ENCODE measurements at regions not wholly inside any gene's neighbourhood (a gene's known extent, or its start where the extent isn't known, plus 50 kb on each side); places are given as distances from the start of the nearest gene placed in this dataset.

DNA sequence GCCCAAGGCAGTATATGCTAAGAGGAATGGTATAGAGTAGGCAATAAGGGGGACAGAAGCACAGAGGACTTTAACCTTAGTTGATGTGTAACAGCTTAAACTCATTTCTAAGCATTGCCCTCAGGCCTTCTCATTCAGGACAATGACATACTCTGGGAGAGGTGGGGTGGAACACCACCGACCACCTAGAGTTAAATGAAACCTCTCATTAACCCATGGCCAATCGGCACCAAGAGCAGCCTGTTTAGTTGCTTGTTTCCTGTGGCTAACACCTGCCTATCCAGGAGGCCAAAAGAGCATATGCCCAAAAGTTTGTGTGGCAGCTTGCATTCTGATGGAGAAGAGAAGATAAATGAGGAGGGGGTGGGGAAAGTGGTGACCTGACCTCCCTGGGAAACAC is 50.0 kb downstream of the PABIR2 start:
- H3K9me3 Mint-ChIP-seq = no peaks in the 10 kb centered on the region
- no peaks in the 10 kb centered on the region for H3K27me3 Mint-ChIP-seq
- no peak overlapping the region for H3K4me3 Mint-ChIP-seq

DNA sequence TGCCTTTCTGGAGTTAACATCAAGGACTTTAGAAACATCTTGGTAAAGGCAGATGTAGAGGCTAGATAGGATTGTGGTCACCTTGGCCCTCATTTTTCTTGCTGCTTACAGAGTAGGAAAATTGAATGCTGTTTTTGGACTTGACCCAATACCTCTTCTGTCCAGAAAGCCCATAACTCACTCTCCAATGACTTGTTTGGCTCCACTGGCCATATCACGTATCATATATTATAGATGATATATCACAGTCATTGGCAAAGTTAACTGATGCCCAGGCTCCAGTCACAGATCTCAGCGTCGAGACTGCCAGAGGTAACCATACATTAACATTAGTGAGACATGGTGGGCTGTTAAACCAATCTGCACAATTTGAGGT is 50.6 kb downstream of the PABIR2 start:
- DNase-seq (no peak), ATAC-seq (replicated peaks) (no peak)
- no peaks in the 10 kb centered on the region for H3K36me3 Mint-ChIP-seq
- no peaks in the 10 kb centered on the region for H3K27me3 Mint-ChIP-seq
- peaks cover 3 to 6% of the 10 kb centered on the region in 2 donors for H3K4me1 Mint-ChIP-seq
- no peak overlapping the region for H3K4me3 Mint-ChIP-seq
- H3K27ac Mint-ChIP-seq = no peak overlapping the region
- H3K9me3 Mint-ChIP-seq = no peaks in the 10 kb centered on the region

More for the DNA sequence above, 50.0 kb downstream of the PABIR2 start:
- peaks cover 3 to 6% of the 10 kb centered on the region in 2 donors for H3K4me1 Mint-ChIP-seq
- no peaks in the 10 kb centered on the region for H3K36me3 Mint-ChIP-seq
- no peak for DNase-seq
- no peak for ATAC-seq (replicated peaks)
- no peak overlapping the region for H3K27ac Mint-ChIP-seq

DNA sequence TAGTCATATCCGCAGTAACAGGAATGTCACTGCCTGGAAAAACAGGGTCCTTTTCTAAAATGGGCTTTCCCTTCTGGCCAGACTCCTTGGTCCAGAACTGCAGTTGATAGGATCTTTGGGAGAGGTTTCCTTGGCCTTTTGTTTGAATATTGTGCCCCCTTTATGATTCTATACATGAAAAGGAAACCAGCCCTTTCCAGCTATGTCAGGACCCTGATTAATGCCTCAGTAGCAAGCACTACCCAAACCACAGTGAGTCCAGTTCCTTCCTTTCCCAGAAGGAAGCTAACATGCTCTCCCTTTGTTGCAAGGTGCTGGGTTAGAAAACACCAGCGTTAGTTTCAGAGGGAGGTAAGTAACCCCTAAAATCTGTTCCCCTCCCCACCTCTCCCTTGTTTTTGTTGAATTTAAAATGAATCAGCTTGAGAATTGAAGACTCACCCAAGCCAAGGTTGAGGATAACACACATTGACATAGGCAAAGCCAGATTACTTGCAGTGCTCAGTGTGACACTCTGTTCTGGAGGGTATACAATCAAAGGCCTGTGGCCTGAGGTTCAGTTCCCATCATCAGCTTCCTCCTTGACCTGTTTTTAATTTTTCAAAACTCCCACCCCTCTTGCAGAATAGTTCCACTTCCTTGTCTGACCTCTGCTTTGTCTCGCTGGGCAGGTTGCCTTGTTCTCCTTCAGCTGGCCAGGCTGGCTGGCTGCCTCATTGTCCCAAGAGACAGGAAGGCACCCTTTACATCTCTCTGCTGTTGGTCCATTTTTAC is 51.2 kb downstream of the PABIR2 start:
- ATAC-seq (replicated peaks) (peak; percentile 52 to 64), DNase-seq (no peak)
- Mint-ChIP-seq H3K27me3 (no peaks in the 10 kb centered on the region), H3K9me3 (no peaks in the 10 kb centered on the region), H3K27ac (no peak overlapping the region), H3K36me3 (no peaks in the 10 kb centered on the region), H3K4me1 (peaks cover 3 to 6% of the 10 kb centered on the region in 2 donors), H3K4me3 (no peak overlapping the region)

DNA sequence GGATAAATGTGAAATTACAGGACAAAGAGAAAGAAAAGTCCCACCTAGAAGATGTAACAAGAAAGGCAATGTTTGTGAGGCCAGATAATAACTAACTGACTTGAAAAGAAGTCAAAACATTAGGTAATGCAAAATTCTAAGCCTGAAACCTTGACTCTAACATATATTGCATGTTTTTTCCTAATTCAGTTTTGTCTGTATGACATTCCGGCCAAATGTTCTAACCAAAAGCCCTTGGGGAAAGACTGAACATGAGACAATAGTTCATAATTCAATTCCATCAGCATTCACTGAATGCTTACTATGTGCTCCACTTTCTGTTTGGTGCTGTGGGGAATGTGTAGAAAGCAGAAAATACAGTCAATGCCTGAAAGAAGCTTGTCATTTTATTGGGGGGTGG is 53.9 kb downstream of the PABIR2 start:
- Mint-ChIP-seq H3K4me1 (peaks cover 3 to 6% of the 10 kb centered on the region in 2 donors), H3K27me3 (peaks cover 0 to 5% of the 10 kb centered on the region in 2 donors), H3K36me3 (no peaks in the 10 kb centered on the region), H3K27ac (no peak overlapping the region), H3K4me3 (no peak overlapping the region), H3K9me3 (no peaks in the 10 kb centered on the region)
- no peak for ATAC-seq (replicated peaks)
- no peak for DNase-seq

DNA sequence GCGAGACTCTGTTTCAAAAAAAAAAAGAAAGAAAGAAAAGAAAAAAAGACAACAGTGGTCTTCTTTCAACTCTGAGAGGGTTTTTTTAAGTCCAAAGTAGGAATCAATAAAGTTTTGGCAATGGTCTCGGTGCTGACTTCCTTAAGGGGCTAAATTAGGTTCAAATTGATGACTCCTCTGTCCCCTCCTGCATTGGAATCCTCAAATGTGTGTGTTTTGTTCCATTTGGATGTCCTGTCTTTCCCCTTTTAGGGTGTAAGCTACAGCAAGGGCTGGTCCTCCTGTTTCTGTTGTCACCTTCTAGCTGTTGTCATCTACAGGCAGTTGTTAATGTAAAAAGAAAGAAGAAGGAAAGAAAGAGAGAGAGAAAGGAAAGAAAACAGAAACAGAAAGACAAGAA is 54.4 kb downstream of the PABIR2 start:
- Mint-ChIP-seq H3K4me3 (no peak overlapping the region), H3K9me3 (no peaks in the 10 kb centered on the region), H3K4me1 (peaks cover 3 to 6% of the 10 kb centered on the region in 2 donors), H3K27me3 (peaks cover 0 to 10% of the 10 kb centered on the region in 2 donors), H3K27ac (no peak overlapping the region), H3K36me3 (no peaks in the 10 kb centered on the region)
- DNase-seq = no peak
- no peak for ATAC-seq (replicated peaks)

DNA sequence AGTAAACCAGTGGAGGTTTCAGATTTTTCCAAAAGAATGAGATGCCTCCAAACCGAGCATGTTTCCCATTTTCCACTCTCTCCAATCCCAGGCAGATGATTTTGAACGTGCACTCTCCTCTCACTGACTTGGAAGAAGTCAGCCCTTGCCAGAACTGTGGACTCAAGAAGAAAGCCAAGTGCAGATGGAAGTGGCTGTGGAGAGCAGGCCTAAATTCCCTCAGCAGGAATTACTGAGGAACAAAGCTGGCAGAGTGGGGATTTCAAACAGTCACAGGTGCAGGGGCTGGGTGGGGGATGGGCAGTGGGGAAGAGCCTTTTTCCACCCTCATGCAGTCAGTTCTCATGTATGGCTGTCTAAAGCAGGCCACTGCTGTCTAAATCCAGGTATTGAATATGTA is 55.3 kb downstream of the PABIR2 start:
- Mint-ChIP-seq H3K4me3 (no peak overlapping the region), H3K36me3 (no peaks in the 10 kb centered on the region), H3K27ac (no peak overlapping the region), H3K4me1 (peaks cover 3 to 6% of the 10 kb centered on the region in 2 donors), H3K27me3 (peaks cover 0 to 10% of the 10 kb centered on the region in 2 donors), H3K9me3 (no peaks in the 10 kb centered on the region)
- DNase-seq = no peak
- no peak for ATAC-seq (replicated peaks)

DNA sequence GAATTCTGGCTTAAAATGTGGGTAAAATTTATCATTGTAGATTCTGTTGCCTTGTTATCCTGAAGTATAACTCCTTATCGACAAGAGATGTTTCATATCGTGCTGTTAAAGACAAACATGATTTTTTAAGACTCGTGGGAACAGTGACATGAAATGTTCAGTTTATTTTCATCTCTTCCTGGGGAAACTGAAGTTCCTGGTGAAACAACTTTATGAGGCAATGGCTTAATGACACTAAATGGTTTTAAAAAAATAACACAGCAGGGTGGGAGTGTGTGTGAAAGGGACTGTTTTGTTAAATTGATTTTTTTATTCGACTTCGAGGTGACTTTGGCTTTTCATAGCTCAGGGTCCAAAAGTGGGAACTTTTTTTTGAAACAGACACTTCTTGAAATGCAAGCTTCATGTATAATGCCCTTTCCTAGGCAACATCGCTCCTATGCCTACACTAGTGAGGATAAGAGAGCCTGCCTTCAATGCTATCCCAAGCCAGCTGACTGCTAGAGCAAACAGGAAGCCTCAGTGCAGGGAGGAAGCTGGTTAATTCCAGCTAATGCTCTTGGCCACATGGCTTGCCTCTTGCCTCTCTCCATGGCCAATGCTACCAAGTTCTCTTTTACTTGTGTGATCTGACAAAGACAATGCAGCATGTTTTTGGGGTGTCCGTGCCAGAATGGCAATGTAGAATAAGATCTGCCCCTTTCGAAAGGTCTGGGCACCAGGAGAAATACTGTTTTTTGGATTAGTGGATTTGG is 57.8 kb downstream of the PABIR2 start:
- H3K27me3 Mint-ChIP-seq = peaks cover 4 to 10% of the 10 kb centered on the region in 2 donors
- DNase-seq = no peak
- H3K4me1 Mint-ChIP-seq = no peaks in the 10 kb centered on the region
- ATAC-seq (replicated peaks) = no peak
- H3K9me3 Mint-ChIP-seq = no peaks in the 10 kb centered on the region
- no peak overlapping the region for H3K27ac Mint-ChIP-seq
- H3K36me3 Mint-ChIP-seq = no peaks in the 10 kb centered on the region
- no peak overlapping the region for H3K4me3 Mint-ChIP-seq

DNA sequence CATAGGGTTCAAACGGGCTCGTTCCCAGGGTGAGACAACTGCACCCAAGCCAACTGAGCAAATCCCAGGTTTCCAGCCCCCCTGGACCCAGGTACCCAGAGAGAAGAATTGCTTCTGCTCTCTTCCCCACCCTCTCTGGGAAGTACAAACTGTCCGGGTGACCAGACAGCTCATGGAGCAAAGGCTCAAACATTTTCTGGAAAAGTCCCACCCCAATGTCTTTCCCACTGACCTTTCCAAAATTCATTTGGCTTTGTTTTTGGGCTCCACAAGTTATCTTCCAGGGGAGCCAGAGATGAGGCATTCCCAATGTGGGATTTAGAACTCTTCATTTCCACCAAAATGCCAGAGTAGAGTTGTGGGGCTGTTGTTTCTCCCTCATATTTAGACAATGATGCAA is 58.6 kb downstream of the PABIR2 start:
- ATAC-seq (replicated peaks) (no peak), DNase-seq (no peak)
- no peak overlapping the region for H3K27ac Mint-ChIP-seq
- peaks cover 5 to 10% of the 10 kb centered on the region in 2 donors for H3K27me3 Mint-ChIP-seq
- H3K36me3 Mint-ChIP-seq = no peaks in the 10 kb centered on the region
- no peaks in the 10 kb centered on the region for H3K9me3 Mint-ChIP-seq
- no peak overlapping the region for H3K4me3 Mint-ChIP-seq
- no peaks in the 10 kb centered on the region for H3K4me1 Mint-ChIP-seq

DNA sequence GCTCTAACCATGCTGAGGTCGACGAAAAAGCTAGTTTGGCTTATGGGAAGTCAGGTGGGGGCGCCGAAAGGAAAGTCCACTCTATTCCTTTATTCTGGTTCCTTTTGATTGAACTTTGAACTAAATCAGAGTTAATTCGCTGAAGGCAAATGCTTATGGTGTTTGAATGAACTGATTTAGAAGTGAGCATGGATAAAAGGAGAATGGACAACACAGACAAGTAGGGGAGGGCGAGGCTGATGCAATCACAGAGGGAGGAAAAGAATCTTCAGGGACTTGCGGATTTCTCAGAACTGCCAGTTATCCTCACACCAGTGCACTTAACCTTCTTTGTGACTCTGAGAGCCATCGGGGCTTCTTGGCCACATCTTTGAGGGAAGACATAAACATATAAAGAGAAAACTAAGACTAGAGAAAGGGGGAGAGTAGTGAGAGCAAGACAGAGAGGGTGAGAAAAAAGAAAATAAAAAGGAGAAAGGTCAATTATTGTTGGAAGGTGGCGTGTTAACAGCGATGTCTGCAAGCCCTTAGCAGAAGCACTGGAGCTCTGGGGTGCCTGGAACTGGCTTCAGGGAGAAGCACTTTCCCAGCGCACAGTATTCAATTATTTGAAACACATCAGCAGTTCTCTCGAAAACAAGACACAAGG is 59.2 kb downstream of the PABIR2 start:
- Mint-ChIP-seq H3K27ac (no peak overlapping the region), H3K36me3 (no peaks in the 10 kb centered on the region), H3K4me1 (no peaks in the 10 kb centered on the region), H3K9me3 (no peaks in the 10 kb centered on the region), H3K27me3 (peaks cover 9 to 10% of the 10 kb centered on the region in 2 donors), H3K4me3 (no peak overlapping the region)
- DNase-seq (no peak), ATAC-seq (replicated peaks) (no peak)

DNA sequence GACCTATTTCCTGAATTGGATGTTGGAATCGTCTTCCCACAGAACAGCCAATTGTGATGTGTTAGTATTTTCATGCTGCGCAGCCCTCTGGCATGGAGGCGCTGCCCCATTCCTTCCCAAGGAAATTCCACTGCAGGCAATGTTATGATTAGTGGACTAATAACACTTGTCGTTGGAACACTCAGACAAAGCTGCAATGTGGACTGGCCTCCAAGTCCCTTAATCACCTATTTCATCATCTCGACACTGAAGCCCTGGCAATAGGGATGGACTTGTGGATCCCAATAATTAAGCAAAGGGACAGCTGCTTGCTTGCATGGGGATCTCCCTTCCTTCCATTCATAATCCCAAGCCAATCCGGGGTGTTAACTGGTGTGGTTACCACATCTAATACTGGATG is 59.9 kb downstream of the PABIR2 start:
- DNase-seq (no peak), ATAC-seq (replicated peaks) (no peak)
- H3K9me3 Mint-ChIP-seq = no peaks in the 10 kb centered on the region
- H3K4me1 Mint-ChIP-seq = no peaks in the 10 kb centered on the region
- peaks cover 9 to 10% of the 10 kb centered on the region in 2 donors for H3K27me3 Mint-ChIP-seq
- no peak overlapping the region for H3K27ac Mint-ChIP-seq
- H3K4me3 Mint-ChIP-seq = no peak overlapping the region
- no peaks in the 10 kb centered on the region for H3K36me3 Mint-ChIP-seq

DNA sequence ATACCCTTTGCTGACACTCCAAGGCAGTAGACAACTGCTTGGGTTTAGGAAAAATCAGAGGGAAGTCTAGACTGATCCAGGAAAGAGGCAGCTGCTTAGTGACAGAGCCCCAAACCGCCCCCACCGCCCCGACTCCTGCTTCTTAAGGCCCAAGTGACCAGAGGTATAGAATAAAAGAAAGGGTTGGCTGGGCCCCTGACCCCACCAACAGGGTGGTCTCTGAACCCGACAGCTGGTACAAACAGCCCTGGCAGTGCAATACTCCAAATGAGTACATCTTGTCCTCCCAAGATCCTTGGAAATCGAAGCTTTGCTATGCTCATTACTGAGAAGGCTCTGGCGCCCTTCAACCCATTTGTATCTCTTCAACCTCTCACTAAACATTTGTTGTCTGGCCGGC is 60.6 kb downstream of the PABIR2 start:
- no peak overlapping the region for H3K4me3 Mint-ChIP-seq
- H3K36me3 Mint-ChIP-seq = no peaks in the 10 kb centered on the region
- peaks cover 9 to 10% of the 10 kb centered on the region in 2 donors for H3K27me3 Mint-ChIP-seq
- no peak for ATAC-seq (replicated peaks)
- no peak for DNase-seq
- no peaks in the 10 kb centered on the region for H3K9me3 Mint-ChIP-seq
- no peaks in the 10 kb centered on the region for H3K4me1 Mint-ChIP-seq
- H3K27ac Mint-ChIP-seq = no peak overlapping the region

DNA sequence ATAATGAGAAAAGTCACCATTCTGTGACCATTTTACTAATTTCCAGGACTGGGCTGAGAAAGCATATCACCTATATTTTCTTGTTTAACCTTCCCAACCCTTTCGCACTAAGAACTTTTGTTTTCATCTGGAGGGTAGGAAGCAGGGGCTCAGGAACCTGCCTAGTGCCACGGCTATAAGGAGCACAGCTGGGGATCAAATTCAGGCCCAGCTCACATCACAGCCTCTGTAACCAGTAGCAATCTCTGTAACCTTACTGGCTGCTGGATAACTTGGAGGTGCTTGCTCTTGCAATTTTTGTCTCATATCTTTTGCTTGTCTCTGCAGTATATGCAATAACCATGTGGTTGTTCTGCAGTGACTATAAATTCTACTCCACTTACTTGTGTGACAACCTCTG is 62.0 kb downstream of the PABIR2 start:
- Mint-ChIP-seq H3K4me1 (no peaks in the 10 kb centered on the region), H3K27ac (no peak overlapping the region), H3K36me3 (no peaks in the 10 kb centered on the region), H3K4me3 (no peak overlapping the region), H3K9me3 (no peaks in the 10 kb centered on the region), H3K27me3 (peaks cover 9 to 10% of the 10 kb centered on the region in 2 donors)
- ATAC-seq (replicated peaks) (no peak), DNase-seq (no peak)

DNA sequence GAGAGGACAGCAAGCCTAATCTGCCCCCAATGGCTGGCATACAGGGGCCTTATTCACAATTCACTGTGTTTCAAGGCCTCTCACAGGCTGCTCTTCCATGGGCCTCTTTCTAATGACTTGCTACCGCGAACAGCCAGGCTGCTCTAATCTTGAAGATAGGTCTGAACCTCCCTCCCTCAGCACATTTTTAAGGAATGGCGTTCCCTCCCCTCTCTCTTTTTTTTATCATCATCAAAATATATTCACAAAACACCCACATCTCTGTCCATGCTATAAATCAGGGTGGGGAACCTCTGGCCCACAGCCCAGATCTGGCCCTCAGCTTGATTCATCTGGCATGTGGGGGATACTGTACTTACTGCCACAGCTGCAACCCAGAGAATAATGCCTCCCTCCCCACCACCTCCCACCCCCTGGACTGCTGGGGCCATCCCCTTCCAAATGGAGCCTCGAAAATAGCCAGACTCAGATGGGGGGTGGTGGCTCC is 62.5 kb downstream of the PABIR2 start:
- Mint-ChIP-seq H3K4me1 (no peaks in the 10 kb centered on the region), H3K36me3 (no peaks in the 10 kb centered on the region), H3K9me3 (no peaks in the 10 kb centered on the region), H3K27me3 (peaks cover 9 to 10% of the 10 kb centered on the region in 2 donors), H3K27ac (peak overlapping the region; percentile 70), H3K4me3 (no peak overlapping the region)
- no peak for ATAC-seq (replicated peaks)
- DNase-seq = no peak

DNA sequence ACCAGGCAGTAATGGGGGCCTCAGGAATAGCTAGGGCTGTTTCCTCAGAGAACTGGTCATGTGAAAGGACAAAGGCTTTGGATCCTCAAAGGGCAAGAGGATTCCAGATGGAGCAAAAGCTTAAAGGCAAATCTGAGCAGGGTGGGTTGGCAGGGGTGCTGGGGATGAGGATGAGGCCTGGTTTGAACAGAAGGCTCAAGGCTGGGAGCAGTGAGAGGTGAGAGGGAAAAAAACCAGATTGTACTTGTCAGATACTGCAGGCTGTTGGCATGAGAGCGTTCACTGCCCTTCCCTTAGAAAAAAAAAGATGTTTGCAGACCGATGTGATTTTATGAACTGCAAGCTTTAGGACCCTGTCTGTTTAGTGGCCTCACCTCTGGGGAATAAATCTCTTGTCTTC is 63.4 kb downstream of the PABIR2 start:
- Mint-ChIP-seq H3K36me3 (no peaks in the 10 kb centered on the region), H3K4me1 (no peaks in the 10 kb centered on the region), H3K9me3 (no peaks in the 10 kb centered on the region), H3K27me3 (peaks cover 9% of the 10 kb centered on the region in 2 donors), H3K27ac (no peak overlapping the region), H3K4me3 (no peak overlapping the region)
- DNase-seq (no peak), ATAC-seq (replicated peaks) (no peak)
